ENCODE measurements at regions not wholly inside any gene's neighbourhood (a gene's known extent, or its start where the extent isn't known, plus 50 kb on each side); places are given as distances from the start of the nearest gene placed in this dataset.

GRCh38 chr5:167447466-167448375, 843.7 kb upstream of the WWC1 start:
- DNase-seq, result no peak

GRCh38 chr5:167448376-167448775, 843.1 kb upstream of the WWC1 start:
- DNase-seq, result no peak

GRCh38 chr5:167451076-167451475, 840.4 kb upstream of the WWC1 start:
- no peak for DNase-seq

- DNase-seq, result no peak
These were observed 839.3 kb upstream of the WWC1 start for GRCh38 chr5:167452136-167452535.

GRCh38 chr5:167453246-167454030, 838.0 kb upstream of the WWC1 start:
- DNase-seq, result no peak

GRCh38 chr5:167458412-167458811, 833.0 kb upstream of the WWC1 start:
- no peak for DNase-seq

GRCh38 chr5:167460449-167461020, 830.9 kb upstream of the WWC1 start:
- no peak for DNase-seq

GRCh38 chr5:167463939-167464338, 827.5 kb upstream of the WWC1 start:
- no peak for DNase-seq

GRCh38 chr5:167466992-167467391, 824.5 kb upstream of the WWC1 start:
- no peak for DNase-seq

- DNase-seq, result no peak
These were observed 818.8 kb upstream of the WWC1 start for GRCh38 chr5:167472566-167473108.

- DNase-seq, result no peak
These were observed 813.3 kb upstream of the WWC1 start for GRCh38 chr5:167478188-167478587.

GRCh38 chr5:167479779-167480178, 811.7 kb upstream of the WWC1 start:
- no peak for DNase-seq

- DNase-seq, result no peak
These were observed 810.1 kb upstream of the WWC1 start for GRCh38 chr5:167481345-167481744.

GRCh38 chr5:167482555-167482954, 808.9 kb upstream of the WWC1 start:
- DNase-seq, result no peak

- no peak for DNase-seq
These were observed 806.2 kb upstream of the WWC1 start for GRCh38 chr5:167485061-167485774.

- no peak for DNase-seq
These were observed 803.1 kb upstream of the WWC1 start for GRCh38 chr5:167488371-167488770.

- DNase-seq, result no peak
These were observed 802.2 kb upstream of the WWC1 start for GRCh38 chr5:167489202-167489601.

- no peak for DNase-seq
These were observed 787.3 kb upstream of the WWC1 start for GRCh38 chr5:167503926-167504720.

- DNase-seq, result no peak
These were observed 783.8 kb upstream of the WWC1 start for GRCh38 chr5:167507463-167508233.

- no peak for DNase-seq
These were observed 782.4 kb upstream of the WWC1 start for GRCh38 chr5:167509076-167509475.

- no peak for DNase-seq
These were observed 780.2 kb upstream of the WWC1 start for GRCh38 chr5:167511276-167511675.

All from NCI-H1048 (cell line).